ENCODE measurements at regions not wholly inside any gene's neighbourhood (a gene's known extent, or its start where the extent isn't known, plus 50 kb on each side); places are given as distances from the start of the nearest gene placed in this dataset.

- no peak for TF ChIP-seq GATA3 (IDR thresholded peaks at IDR 0.05; ENCODE audit: low read depth, low read length)
- no peak for TF ChIP-seq GATA2 (IDR thresholded peaks at IDR 0.05; ENCODE audit: low read depth, low read length)
Observed at GRCh38 chr2:240362826-240363745, 72.4 kb upstream of the GPC1 start.

All from SH-SY5Y (cell line).